ENCODE measurements at regions not wholly inside any gene's neighbourhood (a gene's known extent, or its start where the extent isn't known, plus 50 kb on each side); places are given as distances from the start of the nearest gene placed in this dataset.
"Not testable (repeated sequence)": the region's sequence is repeated elsewhere in the genome, so short reads cannot be mapped to it uniquely, and the experiment has no call there.

DNA sequence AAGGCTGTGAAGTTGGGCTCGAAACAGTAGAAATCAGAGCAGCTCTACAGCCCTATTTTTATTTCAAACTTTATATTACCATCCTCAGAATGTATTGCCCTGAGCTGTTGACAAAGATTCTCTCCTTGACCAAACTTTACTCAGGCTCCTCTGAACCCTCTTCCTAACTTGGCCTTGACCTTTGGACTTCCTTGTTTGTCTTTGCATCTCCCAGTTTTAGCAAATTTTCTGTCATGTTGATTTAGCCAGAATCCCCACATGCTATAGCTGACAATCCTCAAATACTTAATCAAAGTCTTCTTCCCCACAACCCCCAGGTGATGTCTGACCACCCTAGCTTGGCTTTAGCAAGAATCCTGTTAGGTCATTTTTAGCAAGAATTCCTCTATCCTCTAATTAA, 87.4 kb upstream of the GRIN2A start (continued):
- no peak for TF ChIP-seq SIN3A (conservative IDR thresholded peaks at IDR 0.05 in 1 of 2, IDR thresholded peaks at IDR 0.05 in 1 of 2; ENCODE audit: low read depth in 1 of 2, low read length in 2 of 2)

DNA sequence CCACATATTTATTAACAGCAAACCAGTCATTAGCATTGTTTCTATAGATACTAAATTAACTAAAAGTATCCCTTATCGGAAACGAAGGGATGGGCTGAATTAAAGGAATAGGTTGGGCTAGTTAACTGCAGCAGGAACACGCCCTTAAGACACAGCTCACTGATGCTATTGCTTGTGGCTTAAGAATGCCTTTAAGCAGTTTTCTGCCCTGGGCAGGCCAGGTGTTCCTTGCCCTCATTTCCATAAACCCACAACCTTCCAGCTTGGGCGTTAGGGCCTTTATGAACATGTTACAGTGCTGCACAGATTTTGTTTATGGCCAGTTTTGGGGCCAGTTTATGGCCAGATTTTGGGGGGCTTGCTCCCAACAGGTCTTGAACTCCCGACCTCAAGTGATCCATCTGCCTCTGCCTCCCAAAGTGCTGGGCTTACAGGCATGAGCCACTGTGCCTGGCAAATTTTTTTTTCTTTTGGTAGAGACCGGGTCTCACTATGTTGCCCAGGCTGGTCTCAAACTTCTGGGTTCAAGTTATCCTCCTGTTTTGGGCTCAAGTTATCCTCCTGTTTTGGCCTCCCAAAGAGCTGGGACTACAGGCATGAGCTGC, 90.1 kb upstream of the GRIN2A start:
- H2BK20ac ChIP-seq (ENCODE audit: low read length); H3K9ac ChIP-seq (replicated peaks in 1 of 4; ENCODE audit: extremely low read depth in 1 of 4, low read depth in 3 of 4, low read length in 3 of 4); H4K20me1 ChIP-seq (replicated peaks in 1 of 2; ENCODE audit: control insufficient read depth in 1 of 2, insufficient read depth in 2 of 2, low read length in 2 of 2); H3K4me3 ChIP-seq (ENCODE audit: extremely low read depth in 1 of 4, insufficient read depth in 2 of 4, low read depth in 3 of 4, low read length in 4 of 4); POLR2A ChIA-PET (ENCODE audit: partially characterized antibody); H4K91ac ChIP-seq (replicated peaks; ENCODE audit: insufficient read length, low read length); H3K27ac ChIP-seq (ENCODE audit: low read depth, low read length); H3K79me2 ChIP-seq (ENCODE audit: control insufficient read depth in 1 of 2, insufficient read depth in 2 of 2, low read length in 2 of 2); CTCF ChIA-PET (ENCODE audit: partially characterized antibody); H2BK5ac ChIP-seq (ENCODE audit: low read depth, low read length); DNase-seq (ENCODE audit: low read depth in 1 of 2, low spot score in 2 of 2); H4K8ac ChIP-seq (ENCODE audit: extremely low read depth, insufficient read depth, low read length); H3K36me3 ChIP-seq (ENCODE audit: control insufficient read depth in 2 of 4, insufficient read depth in 4 of 4, low read length in 3 of 4); H3K23me2 ChIP-seq (ENCODE audit: low read depth, low read length); H2BK120ac ChIP-seq (replicated peaks; ENCODE audit: low read depth, low read length); H3K14ac ChIP-seq (ENCODE audit: insufficient read length); H3K4me1 ChIP-seq (replicated peaks in 1 of 4; ENCODE audit: control insufficient read depth in 3 of 4, insufficient read depth in 4 of 4, low read length in 3 of 4); H3K27me3 ChIP-seq (replicated peaks in 1 of 4; ENCODE audit: control insufficient read depth in 3 of 4, extremely low read depth in 1 of 4, insufficient read depth in 3 of 4, low read length in 3 of 4); H3K4ac ChIP-seq (replicated peaks; ENCODE audit: insufficient read length, low read depth, low read length); H3K18ac ChIP-seq (ENCODE audit: extremely low read depth, low read length); FAIRE-seq; H3K79me1 ChIP-seq (ENCODE audit: low read depth, low read length); H3K56ac ChIP-seq (replicated peaks; ENCODE audit: insufficient read length, low read depth, low read length); H4K5ac ChIP-seq (ENCODE audit: insufficient read length, low read depth, low read length); H2AK5ac ChIP-seq (ENCODE audit: low read depth, low read length); H2BK15ac ChIP-seq (ENCODE audit: low read length); H3K4me2 ChIP-seq (ENCODE audit: insufficient read depth in 1 of 2, low read depth in 2 of 2, low read length in 2 of 2); H3K23ac ChIP-seq (ENCODE audit: insufficient read length); H3K9me3 ChIP-seq (ENCODE audit: insufficient read depth in 2 of 2, low read depth in 1 of 2, low read length in 1 of 2); H2AFZ ChIP-seq (ENCODE audit: low read length); H2BK12ac ChIP-seq (ENCODE audit: low read depth, low read length): not testable (repeated sequence)
- 91% methylated on average over 6 of the region's 6 CpGs; no CpG with 5 or more reads in 1 of the 2 experiments for WGBS, 2 experiments (ENCODE audit: extremely low coverage in 1 of 2, insufficient coverage in 1 of 2, insufficient read length in 1 of 2, insufficient replicate concordance in 2 of 2, low coverage in 1 of 2, low lambda C conversion rate in 2 of 2, missing lambda C conversion rate in 1 of 2)

Measured in H1 (cell line).